Loucy (cell line): ENCODE measurements at regions not wholly inside any gene's neighbourhood (a gene's known extent, or its start where the extent isn't known, plus 50 kb on each side); places are given as distances from the start of the nearest gene placed in this dataset.

Experiments
- EZH2phosphoT487 ChIP-seq: fragments of 200-600 bp; IDR thresholded peaks from 2 replicates; pipeline ENCODE4 v1.6.1; 2018; ENCODE audit warnings: antibody characterized with exemption, mild to moderate bottlenecking, moderate library complexity, borderline replicate concordance
- TF ChIP-seq, protein P1 (sequence below): fragments of 200-600 bp; sonication (generic); conservative IDR thresholded peaks from 2 replicates; pipeline ENCODE4 v1.5.1; 2014; ENCODE audit warnings: mild to moderate bottlenecking, antibody characterized with exemption, low read length

DNA sequence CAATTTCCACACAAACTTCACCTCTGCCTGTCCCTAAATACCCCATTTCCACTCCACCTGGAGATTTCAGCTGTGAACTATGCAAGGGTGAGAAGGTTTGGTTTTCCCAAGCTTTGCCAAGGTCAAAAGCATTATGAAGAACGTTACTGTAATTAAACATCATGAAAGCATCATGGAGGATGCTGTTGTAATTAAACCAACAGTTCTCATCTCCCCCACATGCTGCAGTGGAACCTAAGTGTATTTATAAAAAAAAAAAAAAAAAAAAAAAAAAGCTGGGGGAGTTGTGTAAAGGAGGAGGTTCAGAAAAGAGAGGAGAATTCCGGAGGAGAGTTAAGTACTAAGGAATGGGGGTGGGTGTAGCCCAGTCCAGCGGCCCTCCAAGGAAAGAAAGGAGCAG is 474.9 kb upstream of the JARID2 start:
- TF ChIP-seq, protein P1, sequence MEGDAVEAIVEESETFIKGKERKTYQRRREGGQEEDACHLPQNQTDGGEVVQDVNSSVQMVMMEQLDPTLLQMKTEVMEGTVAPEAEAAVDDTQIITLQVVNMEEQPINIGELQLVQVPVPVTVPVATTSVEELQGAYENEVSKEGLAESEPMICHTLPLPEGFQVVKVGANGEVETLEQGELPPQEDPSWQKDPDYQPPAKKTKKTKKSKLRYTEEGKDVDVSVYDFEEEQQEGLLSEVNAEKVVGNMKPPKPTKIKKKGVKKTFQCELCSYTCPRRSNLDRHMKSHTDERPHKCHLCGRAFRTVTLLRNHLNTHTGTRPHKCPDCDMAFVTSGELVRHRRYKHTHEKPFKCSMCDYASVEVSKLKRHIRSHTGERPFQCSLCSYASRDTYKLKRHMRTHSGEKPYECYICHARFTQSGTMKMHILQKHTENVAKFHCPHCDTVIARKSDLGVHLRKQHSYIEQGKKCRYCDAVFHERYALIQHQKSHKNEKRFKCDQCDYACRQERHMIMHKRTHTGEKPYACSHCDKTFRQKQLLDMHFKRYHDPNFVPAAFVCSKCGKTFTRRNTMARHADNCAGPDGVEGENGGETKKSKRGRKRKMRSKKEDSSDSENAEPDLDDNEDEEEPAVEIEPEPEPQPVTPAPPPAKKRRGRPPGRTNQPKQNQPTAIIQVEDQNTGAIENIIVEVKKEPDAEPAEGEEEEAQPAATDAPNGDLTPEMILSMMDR: no peak
- no peak for TF ChIP-seq EZH2phosphoT487
